GM12892 (cell line): ENCODE measurements at regions not wholly inside any gene's neighbourhood (a gene's known extent, or its start where the extent isn't known, plus 50 kb on each side); places are given as distances from the start of the nearest gene placed in this dataset.

Experiments used
- DNase-seq: peaks from one replicate; pipeline ENCODE4 v3.0.0; 2011; ENCODE audit not compliant: insufficient read length
- FAIRE-seq: peaks from 2 replicates; lab custom pipeline; 2011; peaks lifted over from hg19 to GRCh38; lab: Jason Lieb, UNC
- POLR2A ChIP-seq: IDR thresholded peaks from 2 replicates; pipeline ENCODE4 v1.6.1; 2011; ENCODE audit warnings: low read depth, low read length, control low read depth
- POLR2AphosphoS5 ChIP-seq: IDR thresholded peaks from 2 replicates; pipeline ENCODE4 v1.6.1; 2011; ENCODE audit warnings: low read depth, low read length, control low read depth
- TAF1 ChIP-seq: IDR thresholded peaks from 2 replicates; pipeline ENCODE4 v1.6.1; 2011; ENCODE audit warnings: low read depth, mild to moderate bottlenecking, control low read depth, low read length, borderline replicate concordance

- DNase-seq: no peak
- no peak for FAIRE-seq
- TF ChIP-seq POLR2AphosphoS5: no peak
- TF ChIP-seq TAF1: no peak
- TF ChIP-seq POLR2A: no peak
Measured at GRCh38 chr20:60662307-60662706, 589.8 kb upstream of the CDH4 start.

- TF ChIP-seq POLR2A: no peak
- no peak for TF ChIP-seq POLR2AphosphoS5
- TF ChIP-seq TAF1: no peak
- FAIRE-seq (no peak), DNase-seq (no peak)
Measured at GRCh38 chr20:60664106-60664505, 588.0 kb upstream of the CDH4 start.

- DNase-seq (no peak), FAIRE-seq (no peak)
- TF ChIP-seq TAF1 (no peak), POLR2AphosphoS5 (no peak), POLR2A (no peak)
Measured at GRCh38 chr20:60667641-60668040, 584.4 kb upstream of the CDH4 start.

- TF ChIP-seq POLR2AphosphoS5 (no peak), TAF1 (no peak)
- no peak for FAIRE-seq
Measured at GRCh38 chr20:60669211-60669610, 582.9 kb upstream of the CDH4 start.

GRCh38 chr20:60676011-60676410 lies 576.0 kb upstream of the CDH4 start:
- FAIRE-seq (no peak), DNase-seq (no peak)
- TF ChIP-seq POLR2A (no peak), POLR2AphosphoS5 (no peak), TAF1 (no peak)

More at GRCh38 chr20:60669211-60669610, 582.9 kb upstream of the CDH4 start:
- DNase-seq: no peak

GRCh38 chr20:60677819-60678218 lies 574.2 kb upstream of the CDH4 start:
- no peak for FAIRE-seq
- TF ChIP-seq POLR2A (no peak), POLR2AphosphoS5 (no peak), TAF1 (no peak)
- DNase-seq: no peak

GRCh38 chr20:60680554-60680953 lies 571.5 kb upstream of the CDH4 start:
- FAIRE-seq (no peak), DNase-seq (no peak)
- TF ChIP-seq POLR2A (no peak), TAF1 (no peak), POLR2AphosphoS5 (no peak)

GRCh38 chr20:60687213-60687612 lies 564.8 kb upstream of the CDH4 start:
- TF ChIP-seq POLR2A (no peak), TAF1 (no peak), POLR2AphosphoS5 (no peak)
- FAIRE-seq (no peak), DNase-seq (no peak)

GRCh38 chr20:60690771-60691170 lies 561.3 kb upstream of the CDH4 start:
- TF ChIP-seq POLR2A: no peak
- no peak for TF ChIP-seq TAF1
- TF ChIP-seq POLR2AphosphoS5: no peak
- FAIRE-seq: no peak
- no peak for DNase-seq

GRCh38 chr20:60691966-60692615 lies 560.0 kb upstream of the CDH4 start:
- no peak for FAIRE-seq
- DNase-seq: no peak
- TF ChIP-seq POLR2A (no peak), POLR2AphosphoS5 (no peak), TAF1 (no peak)

GRCh38 chr20:60693496-60694133 lies 558.4 kb upstream of the CDH4 start:
- no peak for TF ChIP-seq POLR2A
- TF ChIP-seq POLR2AphosphoS5: no peak
- TF ChIP-seq TAF1: no peak
- no peak for DNase-seq
- FAIRE-seq: no peak

GRCh38 chr20:60694763-60695162 lies 557.3 kb upstream of the CDH4 start:
- DNase-seq (no peak), FAIRE-seq (no peak)
- no peak for TF ChIP-seq TAF1
- TF ChIP-seq POLR2AphosphoS5: no peak
- no peak for TF ChIP-seq POLR2A
